Kidney tubule cell (primary cell): ENCODE measurements at regions not wholly inside any gene's neighbourhood (a gene's known extent, or its start where the extent isn't known, plus 50 kb on each side); places are given as distances from the start of the nearest gene placed in this dataset.

Experiments used
- DNase-seq: peaks from one replicate; pipeline ENCODE4 v3.0.0-alpha.2; 2018; ENCODE audit warnings: low spot score

DNA sequence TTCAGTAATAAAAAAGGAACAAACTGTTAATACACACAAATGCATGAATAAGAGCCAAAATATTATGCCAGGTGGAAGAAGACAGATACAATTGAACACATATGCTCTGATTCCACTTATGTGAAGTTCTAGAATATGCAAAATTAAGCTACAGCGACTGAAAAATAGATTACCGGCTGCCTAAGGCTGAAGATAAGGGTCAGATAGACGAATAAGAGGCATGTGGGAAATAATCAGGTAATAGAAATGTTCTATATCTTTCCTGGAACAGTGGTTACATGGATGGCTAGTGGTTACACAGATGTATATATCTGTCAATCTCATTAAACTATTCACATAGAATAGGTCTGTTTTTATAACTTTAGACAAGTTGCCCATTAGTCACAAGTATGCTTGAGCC, 51.9 kb upstream of the REG3G start:
- no peak for DNase-seq
